GM12878 (cell line): ENCODE measurements at regions not wholly inside any gene's neighbourhood (a gene's known extent, or its start where the extent isn't known, plus 50 kb on each side); places are given as distances from the start of the nearest gene placed in this dataset.

ENCODE experiments used
- ATAC-seq: fragments of 200-7000 bp; cut with Tn5 transposase; 3 replicates; pipeline ENCODE4 v1.9.1; 2020; ENCODE audit warnings: mild to moderate bottlenecking, moderate library complexity
- BruUV-seq: library from RNA; stranded (reverse); fragments of 400-500 nt; replicated peaks from 2 replicates; lab custom pipeline; 2021; lab: Mats Ljungman, UMichigan
- CTCF ChIA-PET: fragments of 300-600 bp; sonication (Branson Sonifier 250); formaldehyde crosslinking; extraction: SDS; loops from one replicate; lab custom pipeline; 2021; ENCODE audit warnings: inconsistent platforms; lab: Yijun Ruan, JAX
- POLR2A ChIA-PET: fragments of 350-600 bp; formaldehyde crosslinking; extraction: SDS; loops from one replicate; lab custom pipeline; 2021; ENCODE audit warnings: inconsistent platforms; lab: Charles Lee
- RAD21 ChIA-PET: fragments of 300-600 bp; sonication (Branson Sonifier 250); formaldehyde crosslinking; loops from one replicate; lab custom pipeline; 2023; ENCODE audit warnings: antibody characterized with exemption; ENCODE audit not compliant: unreplicated experiment; lab: Charles Lee
- SMC1A ChIA-PET: fragments of 300-600 bp; sonication (Branson Sonifier 250); formaldehyde crosslinking; loops from one replicate; lab custom pipeline; 2023; ENCODE audit not compliant: unreplicated experiment, uncharacterized antibody; lab: Charles Lee
- DNase-seq: peaks from one replicate; pipeline ENCODE4 v3.0.0-alpha.2; 2011; ENCODE audit warnings: low read depth, low spot score
- FAIRE-seq: peaks from 3 replicates; lab custom pipeline; 2011; peaks lifted over from hg19 to GRCh38; lab: Jason Lieb, UNC
- H2AFZ ChIP-seq: 2 replicates; pipeline ENCODE4 v1.6.0; 2011; ENCODE audit warnings: low read depth, low read length, control low read depth; ENCODE audit not compliant: control insufficient read depth
- H3K27ac ChIP-seq: 2 replicates; pipeline ENCODE4 v1.5.1; 2011; ENCODE audit warnings: control low read depth; ENCODE audit not compliant: control insufficient read depth, insufficient read depth
- H3K27me3 ChIP-seq, 2 experiments: replicated peaks in 1 of 2; 2 replicates each; pipeline versions ENCODE4 v1.6.0 to v1.6.1; 2011; ENCODE audit warnings: low read length in 1 of 2; ENCODE audit not compliant: control insufficient read depth in 2 of 2, insufficient read depth in 2 of 2
- H3K36me3 ChIP-seq, 2 experiments: 2 replicates each; pipeline ENCODE4 v1.5.1; 2011; ENCODE audit warnings: low read length in 1 of 2; ENCODE audit not compliant: control insufficient read depth in 2 of 2, insufficient read depth in 2 of 2
- H3K4me1 ChIP-seq: 2 replicates; pipeline ENCODE4 v1.6.1; 2011; ENCODE audit warnings: mild to moderate bottlenecking, low read length, moderate library complexity, mixed read lengths; ENCODE audit not compliant: control insufficient read depth, insufficient read depth
- H3K4me2 ChIP-seq: 2 replicates; pipeline ENCODE4 v1.6.0; 2011; ENCODE audit warnings: control low read depth; ENCODE audit not compliant: control insufficient read depth, insufficient read depth
- H3K4me3 ChIP-seq: fragments of 200-600 bp; sonication (generic); 2 replicates; pipeline ENCODE4 v1.5.1; 2016
- H3K79me2 ChIP-seq: 2 replicates; pipeline ENCODE4 v1.6.0; 2011; ENCODE audit warnings: low read length; ENCODE audit not compliant: control insufficient read depth, insufficient read depth
- H3K9ac ChIP-seq: 2 replicates; pipeline ENCODE4 v1.8.0; 2011; ENCODE audit warnings: low read length, control low read depth, mixed read lengths; ENCODE audit not compliant: control insufficient read depth, insufficient read depth
- H3K9me3 ChIP-seq: replicated peaks from 3 replicates; pipeline ENCODE4 v1.5.1; 2011; ENCODE audit warnings: mild to moderate bottlenecking, low read length; ENCODE audit not compliant: control insufficient read depth, insufficient read depth
- H4K20me1 ChIP-seq: 2 replicates; pipeline ENCODE4 v1.6.0; 2011; ENCODE audit not compliant: control insufficient read depth, insufficient read depth
- CBX3 ChIP-seq: fragments of 200-600 bp; sonication (generic); IDR thresholded peaks from 2 replicates; pipeline ENCODE4 v1.6.1; 2016; ENCODE audit warnings: low read depth, borderline replicate concordance
- CHD1 ChIP-seq: IDR thresholded peaks from 2 replicates; pipeline ENCODE4 v1.6.1; 2012; ENCODE audit warnings: low read depth, low read length, improper control_type of control experiment
- GATAD2B ChIP-seq: fragments of 450-650 bp; conservative IDR thresholded peaks from 2 replicates; pipeline ENCODE4 v1.6.1; 2017; ENCODE audit warnings: low read depth, mild to moderate bottlenecking, moderate library complexity
- MTA3 ChIP-seq: IDR thresholded peaks from 2 replicates; pipeline ENCODE4 v1.6.1; 2012; ENCODE audit warnings: low read length, inconsistent platforms, borderline replicate concordance
- MYB ChIP-seq: fragments of 150-350 bp; IDR thresholded peaks from 2 replicates; pipeline ENCODE4 v1.6.1; 2014; ENCODE audit warnings: mild to moderate bottlenecking, low read depth, low read length, borderline replicate concordance
- NFYB ChIP-seq: IDR thresholded peaks from 2 replicates; pipeline ENCODE4 v1.6.1; 2011; ENCODE audit warnings: low read depth, mild to moderate bottlenecking, low read length, improper control_type of control experiment, moderate library complexity; ENCODE audit not compliant: insufficient read depth
- PAX5 ChIP-seq: IDR thresholded peaks from 2 replicates; pipeline ENCODE4 v1.6.1; 2011; ENCODE audit warnings: low read depth, low read length, borderline replicate concordance
- PBX3 ChIP-seq: IDR thresholded peaks from 2 replicates; pipeline ENCODE4 v1.6.1; 2011; ENCODE audit warnings: mild to moderate bottlenecking, low read depth, low read length, moderate library complexity; ENCODE audit not compliant: insufficient replicate concordance
- SUZ12 ChIP-seq: fragments of 200-600 bp; sonication (generic); IDR thresholded peaks from one replicate; pipeline ENCODE4 v1.6.1; 2018; ENCODE audit warnings: antibody characterized with exemption, mild to moderate bottlenecking; ENCODE audit not compliant: unreplicated experiment
- TAF1 ChIP-seq: IDR thresholded peaks from 2 replicates; pipeline ENCODE4 v1.6.1; 2011; ENCODE audit warnings: mild to moderate bottlenecking, low read depth, low read length, borderline replicate concordance
- YY1 ChIP-seq: IDR thresholded peaks from 2 replicates; pipeline ENCODE4 v1.6.1; 2011; ENCODE audit warnings: low read depth, mild to moderate bottlenecking, low read length
- ZBED1 ChIP-seq: IDR thresholded peaks from 2 replicates; pipeline ENCODE4 v1.6.1; 2016; ENCODE audit warnings: borderline replicate concordance
- ZBTB40 ChIP-seq: fragments of 450-650 bp; IDR thresholded peaks from 2 replicates; pipeline ENCODE4 v1.6.1; 2016; ENCODE audit warnings: mild to moderate bottlenecking, moderate library complexity, borderline replicate concordance
- WGBS: methylation state at CpG from one replicate; pipeline ENCODE4 v1.1.6; 2016; ENCODE audit warnings: low lambda C conversion rate; ENCODE audit not compliant: insufficient replicate concordance, insufficient coverage; ENCODE audit errors: missing lambda C conversion rate; 5-methylcytosine and 5-hydroxymethylcytosine counted together
- in situ Hi-C: fragments of 300-500 bp; cut with MboI; formaldehyde crosslinking; loops from 9 replicates; pipeline ENCODE4 v1.14.3; 2018; ENCODE audit warnings: mixed read lengths
- intact Hi-C: fragments of 100-400 bp; cut with micrococcal nuclease; formaldehyde crosslinking; loops from one replicate; pipeline ENCODE4 v1.14.2; 2022; ENCODE audit not compliant: unreplicated experiment
- TF ChIP-seq, protein P1 (sequence below): fragments of 450-650 bp; IDR thresholded peaks from 2 replicates; pipeline ENCODE4 v1.6.1; 2017; ENCODE audit warnings: borderline replicate concordance

- Histone ChIP-seq H2AFZ (no peak overlapping the region), H3K4me2 (no peak overlapping the region), H3K79me2 (no peaks in the 10 kb centered on the region), H3K4me1 (no peaks in the 10 kb centered on the region), H3K9ac (no peak overlapping the region), H3K27ac (no peak overlapping the region), H3K36me3 (no peaks in the 10 kb centered on the region), H3K4me3 (no peak overlapping the region), H4K20me1 (no peaks in the 10 kb centered on the region), H3K9me3 (no peaks in the 10 kb centered on the region; the same call in 2 of the 3 replicates), H3K27me3 (no peaks in the 10 kb centered on the region)
- no peak for FAIRE-seq
- no peak for TF ChIP-seq CBX3
- TF ChIP-seq PBX3: no peak
- TF ChIP-seq, protein P1, sequence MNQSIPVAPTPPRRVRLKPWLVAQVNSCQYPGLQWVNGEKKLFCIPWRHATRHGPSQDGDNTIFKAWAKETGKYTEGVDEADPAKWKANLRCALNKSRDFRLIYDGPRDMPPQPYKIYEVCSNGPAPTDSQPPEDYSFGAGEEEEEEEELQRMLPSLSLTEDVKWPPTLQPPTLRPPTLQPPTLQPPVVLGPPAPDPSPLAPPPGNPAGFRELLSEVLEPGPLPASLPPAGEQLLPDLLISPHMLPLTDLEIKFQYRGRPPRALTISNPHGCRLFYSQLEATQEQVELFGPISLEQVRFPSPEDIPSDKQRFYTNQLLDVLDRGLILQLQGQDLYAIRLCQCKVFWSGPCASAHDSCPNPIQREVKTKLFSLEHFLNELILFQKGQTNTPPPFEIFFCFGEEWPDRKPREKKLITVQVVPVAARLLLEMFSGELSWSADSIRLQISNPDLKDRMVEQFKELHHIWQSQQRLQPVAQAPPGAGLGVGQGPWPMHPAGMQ: no peak
- TF ChIP-seq ZBED1: no peak
- TF ChIP-seq TAF1: no peak
- TF ChIP-seq SUZ12: no peak
- no peak for TF ChIP-seq PAX5
- no peak for TF ChIP-seq NFYB
- no peak for TF ChIP-seq ZBTB40
- TF ChIP-seq YY1: no peak
- no peak for TF ChIP-seq CHD1
- TF ChIP-seq MTA3: no peak
- TF ChIP-seq MYB: no peak
- no peak for TF ChIP-seq GATAD2B
- BruUV-seq: no TSS peak
- SMC1A ChIA-PET: no interaction called here
- CTCF ChIA-PET: no interaction called here
- POLR2A ChIA-PET: no interaction called here
- DNase-seq: no peak
- RAD21 ChIA-PET: no interaction called here
- intact Hi-C loops (no loop called here), in situ Hi-C loops (loop anchor here (10.0 kb wide), 1 partner anchor 57 kb away; no protein-coding TSS in a partner anchor)
- 38% methylated on average over 13 of the region's 13 CpGs for WGBS
- ATAC-seq: no peak
Observed at GRCh38 chr22:49377306-49377705, 450.4 kb downstream of the BRD1 start.
